ENCODE measurements at regions not wholly inside any gene's neighbourhood (a gene's known extent, or its start where the extent isn't known, plus 50 kb on each side); places are given as distances from the start of the nearest gene placed in this dataset.

GRCh38 chr9:108784998-108785397, 70.8 kb downstream of the ACTL7B start:
- Histone ChIP-seq H3K4me2 (ENCODE audit: low read length) (no peak overlapping the region), H3K27ac (ENCODE audit: low read depth, low read length) (no peak overlapping the region), H3K79me2 (ENCODE audit: control insufficient read depth, low read length) (no peaks in the 10 kb centered on the region), H3K4me3 (ENCODE audit: low read length) (no peak overlapping the region), H3K4me1 (ENCODE audit: control insufficient read depth, low read length) (no peaks in the 10 kb centered on the region), H3K36me3 (ENCODE audit: control insufficient read depth, low read length) (no peaks in the 10 kb centered on the region), H3K27me3 (ENCODE audit: control insufficient read depth, low read length) (peaks cover 10% of the 10 kb centered on the region; the same call in 1 of the 2 replicates), H3K9me3 (ENCODE audit: control insufficient read depth, insufficient read depth, low read length) (no peaks in the 10 kb centered on the region), H4K20me1 (ENCODE audit: control insufficient read depth, insufficient read depth, low read depth, low read length) (no peaks in the 10 kb centered on the region), H3F3A (ENCODE audit: control insufficient read depth, insufficient read depth) (no peaks in the 10 kb centered on the region), H3K9me2 (replicated peaks; ENCODE audit: control insufficient read depth, low read length) (no peaks in the 10 kb centered on the region)
- no peak for TF ChIP-seq CTCF (IDR thresholded peaks at IDR 0.05; ENCODE audit: low read depth, low read length, poor library complexity, severe bottlenecking)
- no peak for TF ChIP-seq EZH2phosphoT487 (IDR thresholded peaks at IDR 0.05; ENCODE audit: borderline replicate concordance, low read length)

GRCh38 chr9:108783731-108784495, 71.9 kb downstream of the ACTL7B start:
- Histone ChIP-seq H3K4me2 (ENCODE audit: low read length) (no peak overlapping the region), H3K4me1 (ENCODE audit: control insufficient read depth, low read length) (no peaks in the 10 kb centered on the region)

GRCh38 chr9:108783326-108783725, 72.5 kb downstream of the ACTL7B start:
- no peak overlapping the region for H3K4me3 ChIP-seq (ENCODE audit: low read length)
- TF ChIP-seq EZH2phosphoT487 (IDR thresholded peaks at IDR 0.05; ENCODE audit: borderline replicate concordance, low read length): no peak
- TF ChIP-seq CTCF (IDR thresholded peaks at IDR 0.05; ENCODE audit: low read depth, low read length, poor library complexity, severe bottlenecking): no peak
- H3K36me3 ChIP-seq (ENCODE audit: control insufficient read depth, low read length): no peaks in the 10 kb centered on the region
- H3K27me3 ChIP-seq (ENCODE audit: control insufficient read depth, low read length): peaks cover 12% of the 10 kb centered on the region; the same call in 1 of the 2 replicates
- no peaks in the 10 kb centered on the region for H3F3A ChIP-seq (ENCODE audit: control insufficient read depth, insufficient read depth)
- H4K20me1 ChIP-seq (ENCODE audit: control insufficient read depth, insufficient read depth, low read depth, low read length): no peaks in the 10 kb centered on the region
- no peaks in the 10 kb centered on the region for H3K4me1 ChIP-seq (ENCODE audit: control insufficient read depth, low read length)
- H3K79me2 ChIP-seq (ENCODE audit: control insufficient read depth, low read length): no peaks in the 10 kb centered on the region
- H3K27ac ChIP-seq (ENCODE audit: low read depth, low read length): no peak overlapping the region
- H3K9me3 ChIP-seq (ENCODE audit: control insufficient read depth, insufficient read depth, low read length): no peaks in the 10 kb centered on the region
- no peak overlapping the region for H3K4me2 ChIP-seq (ENCODE audit: low read length)
- no peaks in the 10 kb centered on the region for H3K9me2 ChIP-seq (replicated peaks; ENCODE audit: control insufficient read depth, low read length)

More at GRCh38 chr9:108783731-108784495, 71.9 kb downstream of the ACTL7B start:
- H3K27ac ChIP-seq (ENCODE audit: low read depth, low read length): no peak overlapping the region
- H3K36me3 ChIP-seq (ENCODE audit: control insufficient read depth, low read length): no peaks in the 10 kb centered on the region
- peaks cover 12% of the 10 kb centered on the region; the same call in 1 of the 2 replicates for H3K27me3 ChIP-seq (ENCODE audit: control insufficient read depth, low read length)
- no peaks in the 10 kb centered on the region for H3K9me2 ChIP-seq (replicated peaks; ENCODE audit: control insufficient read depth, low read length)
- no peaks in the 10 kb centered on the region for H4K20me1 ChIP-seq (ENCODE audit: control insufficient read depth, insufficient read depth, low read depth, low read length)
- TF ChIP-seq EZH2phosphoT487 (IDR thresholded peaks at IDR 0.05; ENCODE audit: borderline replicate concordance, low read length) (no peak), CTCF (IDR thresholded peaks at IDR 0.05; ENCODE audit: low read depth, low read length, poor library complexity, severe bottlenecking) (no peak)
- no peak overlapping the region for H3K4me3 ChIP-seq (ENCODE audit: low read length)
- no peaks in the 10 kb centered on the region for H3K79me2 ChIP-seq (ENCODE audit: control insufficient read depth, low read length)
- H3F3A ChIP-seq (ENCODE audit: control insufficient read depth, insufficient read depth): no peaks in the 10 kb centered on the region
- H3K9me3 ChIP-seq (ENCODE audit: control insufficient read depth, insufficient read depth, low read length): no peaks in the 10 kb centered on the region
